ENCODE measurements at regions not wholly inside any gene's neighbourhood (a gene's known extent, or its start where the extent isn't known, plus 50 kb on each side); places are given as distances from the start of the nearest gene placed in this dataset.
A peak's percentile ranks its signal among the peaks of the same experiment; 100 is the strongest.

DNA sequence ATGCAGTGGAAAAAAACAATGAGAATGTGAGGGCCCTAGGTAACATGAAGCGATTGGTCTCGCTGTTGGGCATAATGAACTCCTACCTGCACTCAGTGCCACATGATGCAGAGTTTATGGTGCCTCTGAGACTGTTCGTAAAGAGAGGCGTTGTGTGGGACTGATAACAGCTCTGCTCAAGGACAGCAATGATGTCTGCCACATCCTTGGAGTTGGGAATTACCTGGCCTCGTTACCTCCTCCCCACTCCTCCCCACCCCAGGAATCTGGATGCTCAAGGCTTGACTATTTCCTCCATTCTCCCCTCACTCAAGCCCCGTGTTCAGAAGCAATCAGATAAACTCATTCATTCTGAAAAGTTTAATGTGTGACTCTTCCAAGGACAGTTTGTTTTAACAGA is 148.0 kb upstream of the JADE1 start:
- H4K8ac ChIP-seq (ENCODE audit: low read depth in 2 of 2, low read length in 2 of 2) = no peak overlapping the region
- H2BK120ac ChIP-seq (ENCODE audit: low read depth, low read length) = peak overlapping the region; percentile 6; the same call in 1 of the 2 replicates
- no peaks in the 10 kb centered on the region for H4K20me1 ChIP-seq (ENCODE audit: insufficient read depth, low read length)
- no TSS peak for BruUV-seq (replicated peaks)
- H4K91ac ChIP-seq (ENCODE audit: insufficient read depth, low read depth, low read length) = no peak overlapping the region; the same call in 1 of the 2 replicates
- H3K27ac ChIP-seq (ENCODE audit: insufficient read depth, low read length) = no peak overlapping the region
- H3K79me1 ChIP-seq (ENCODE audit: low read depth in 1 of 2, low read length in 2 of 2) = no peaks in the 10 kb centered on the region
- DNase-seq (no peak), ATAC-seq (ENCODE audit: low read depth) (no peak)
- no peak overlapping the region for H3K9ac ChIP-seq (ENCODE audit: low read depth, low read length)
- H3K4ac ChIP-seq (ENCODE audit: low read depth, low read length) = no peak overlapping the region
- H2BK5ac ChIP-seq (ENCODE audit: low read depth, low read length, poor library complexity, severe bottlenecking) = no peak overlapping the region
- H2AK9ac ChIP-seq (replicated peaks; ENCODE audit: low read depth, low read length, poor library complexity) = no peak overlapping the region
- H3K9me1 ChIP-seq (ENCODE audit: insufficient read depth, low read length) = no peaks in the 10 kb centered on the region
- POLR2A ChIA-PET (ENCODE audit: unreplicated experiment) = no interaction called here
- TF ChIP-seq POLR2A (IDR thresholded peaks at IDR 0.05; ENCODE audit: low read depth, low read length) (no peak), MXI1 (IDR thresholded peaks at IDR 0.05; ENCODE audit: borderline replicate concordance, low read depth, low read length) (no peak), MAFK (IDR thresholded peaks at IDR 0.05; ENCODE audit: low read depth, low read length) (no peak), RAD21 (IDR thresholded peaks at IDR 0.05; ENCODE audit: low read length) (no peak)
- H3K36me3 ChIP-seq (ENCODE audit: control insufficient read depth, insufficient read depth, low read length) = no peaks in the 10 kb centered on the region
- CTCF ChIA-PET = no interaction called here
- H2AFZ ChIP-seq (replicated peaks; ENCODE audit: low read length, poor library complexity) = no peak overlapping the region
- dilution Hi-C loops (cut with HindIII; ENCODE audit: low sequenced_read_pairs, unreplicated experiment) = no loop called here
- intact Hi-C loops (cut with micrococcal nuclease) = no loop called here
- in situ Hi-C loops (cut with MboI; ENCODE audit: low sequenced_read_pairs) = no loop called here
- no peak overlapping the region for H2BK20ac ChIP-seq (ENCODE audit: low read depth, low read length)
- no CpG with 5 or more reads among the region's 6 CpGs for WGBS, 2 experiments (ENCODE audit: extremely low coverage in 2 of 2, insufficient read length in 1 of 2)
- H3K9me3 ChIP-seq (ENCODE audit: control insufficient read depth, insufficient read depth, low read length) = no peaks in the 10 kb centered on the region
- peaks cover 6% of the 10 kb centered on the region; the same call in 1 of the 2 replicates for H3K4me1 ChIP-seq (ENCODE audit: control insufficient read depth, insufficient read depth, low read length)
- no peaks in the 10 kb centered on the region; the same call in 1 of the 2 replicates for H3K27me3 ChIP-seq (ENCODE audit: control insufficient read depth, insufficient read depth, low read length)
- H3K56ac ChIP-seq (ENCODE audit: extremely low read depth, insufficient read depth, low read length) = no peak overlapping the region
- no peak overlapping the region; the same call in 1 of the 2 replicates for H3K14ac ChIP-seq (replicated peaks; ENCODE audit: low read depth, low read length)
- peak overlapping the region; percentile 52; the same call in 1 of the 3 replicates for H2BK15ac ChIP-seq (ENCODE audit: low read depth, low read length)
- peak overlapping the region; percentile 58; the same call in 1 of the 2 replicates for H2AK5ac ChIP-seq (ENCODE audit: low read depth, low read length)
- no peak overlapping the region; the same call in 1 of the 2 replicates for H4K5ac ChIP-seq (ENCODE audit: low read depth, low read length)
- H3K4me2 ChIP-seq (ENCODE audit: low read depth, low read length) = no peak overlapping the region
- no peak overlapping the region for H3K4me3 ChIP-seq (ENCODE audit: insufficient read depth, low read depth, low read length)
- peak overlapping the region; percentile 73; the same call in 1 of the 2 replicates for H3K18ac ChIP-seq (ENCODE audit: low read depth, low read length)
- H3K23ac ChIP-seq (ENCODE audit: low read depth, low read length) = no peak overlapping the region

Measured in IMR-90 (cell line).